GM19438 (cell line): ENCODE measurements at regions not wholly inside any gene's neighbourhood (a gene's known extent, or its start where the extent isn't known, plus 50 kb on each side); places are given as distances from the start of the nearest gene placed in this dataset.

Experiments used
- ATAC-seq: cut with Tn5 transposase; IDR thresholded peaks from one replicate; pipeline ENCODE4 v1.9.1; 2021; ENCODE audit warnings: low read depth; ENCODE audit not compliant: unreplicated experiment

GRCh38 chr3:148240351-148240750 lies 457.4 kb upstream of the AGTR1 start:
- no peak for ATAC-seq

GRCh38 chr3:148243609-148244008 lies 454.1 kb upstream of the AGTR1 start:
- no peak for ATAC-seq

GRCh38 chr3:148246291-148246923 lies 451.3 kb upstream of the AGTR1 start:
- no peak for ATAC-seq

- ATAC-seq = no peak
Measured at GRCh38 chr3:148253713-148254112, 444.0 kb upstream of the AGTR1 start.

- ATAC-seq = no peak
Measured at GRCh38 chr3:148254402-148254801, 443.3 kb upstream of the AGTR1 start.

GRCh38 chr3:148255981-148256969 lies 441.4 kb upstream of the AGTR1 start:
- no peak for ATAC-seq

- no peak for ATAC-seq
Measured at GRCh38 chr3:148262980-148263379, 434.7 kb upstream of the AGTR1 start.

GRCh38 chr3:148265841-148266240 lies 431.9 kb upstream of the AGTR1 start:
- no peak for ATAC-seq

GRCh38 chr3:148266341-148266740 lies 431.4 kb upstream of the AGTR1 start:
- no peak for ATAC-seq

GRCh38 chr3:148269816-148270215 lies 427.9 kb upstream of the AGTR1 start:
- no peak for ATAC-seq

- no peak for ATAC-seq
Measured at GRCh38 chr3:148280623-148281242, 417.0 kb upstream of the AGTR1 start.

- ATAC-seq = no peak
Measured at GRCh38 chr3:148289159-148289558, 408.5 kb upstream of the AGTR1 start.

- no peak for ATAC-seq
Measured at GRCh38 chr3:148297013-148297412, 400.7 kb upstream of the AGTR1 start.

- ATAC-seq = no peak
Measured at GRCh38 chr3:148307443-148307843, 390.3 kb upstream of the AGTR1 start.

GRCh38 chr3:148309390-148310035 lies 388.2 kb upstream of the AGTR1 start:
- peak; percentile 86 for ATAC-seq

GRCh38 chr3:148315756-148316155 lies 381.9 kb upstream of the AGTR1 start:
- ATAC-seq = no peak

GRCh38 chr3:148318240-148318639 lies 379.5 kb upstream of the AGTR1 start:
- ATAC-seq = no peak

GRCh38 chr3:148319161-148319915 lies 378.4 kb upstream of the AGTR1 start:
- ATAC-seq = peak; percentile 95

GRCh38 chr3:148319960-148320359 lies 377.7 kb upstream of the AGTR1 start:
- ATAC-seq = no peak
